Hepatocyte (in vitro differentiated cells): ENCODE measurements at regions not wholly inside any gene's neighbourhood (a gene's known extent, or its start where the extent isn't known, plus 50 kb on each side); places are given as distances from the start of the nearest gene placed in this dataset.

Source experiments
- DNase-seq: peaks from one replicate; pipeline ENCODE4 v3.0.0-alpha.2; 2016; ENCODE audit warnings: low spot score
- H2AFZ ChIP-seq: fragments of 200-600 bp; sonication (generic); 2 replicates; pipeline ENCODE4 v1.6.0; 2016; ENCODE audit warnings: antibody characterized with exemption, mild to moderate bottlenecking
- H3K27ac ChIP-seq: fragments of 200-600 bp; sonication (generic); 2 replicates; pipeline ENCODE4 v1.5.1; 2016; ENCODE audit warnings: mild to moderate bottlenecking
- H3K27me3 ChIP-seq: fragments of 200-600 bp; sonication (generic); 2 replicates; pipeline ENCODE4 v1.6.1; 2016
- H3K36me3 ChIP-seq: fragments of 200-600 bp; sonication (generic); replicated peaks from 2 replicates; pipeline ENCODE4 v1.5.1; 2016; ENCODE audit warnings: low read depth; ENCODE audit not compliant: insufficient read depth
- H3K4me1 ChIP-seq: fragments of 200-600 bp; sonication (generic); 2 replicates; pipeline ENCODE4 v1.5.1; 2016; ENCODE audit warnings: mild to moderate bottlenecking, moderate library complexity; ENCODE audit not compliant: insufficient read depth
- H3K4me2 ChIP-seq: fragments of 200-600 bp; sonication (generic); 2 replicates; pipeline ENCODE4 v1.6.0; 2016
- H3K4me3 ChIP-seq: fragments of 200-600 bp; sonication (generic); 2 replicates; pipeline ENCODE4 v1.5.1; 2016; ENCODE audit warnings: mild to moderate bottlenecking
- H3K79me2 ChIP-seq: fragments of 200-600 bp; sonication (generic); 2 replicates; pipeline ENCODE4 v1.6.0; 2017; ENCODE audit warnings: mild to moderate bottlenecking
- H3K9me2 ChIP-seq: fragments of 200-600 bp; sonication (generic); replicated peaks from 2 replicates; pipeline ENCODE4 v1.6.0; 2017; ENCODE audit warnings: mild to moderate bottlenecking; ENCODE audit not compliant: insufficient read depth
- H3K9me3 ChIP-seq: fragments of 200-600 bp; sonication (generic); 2 replicates; pipeline ENCODE4 v1.5.1; 2016; ENCODE audit warnings: low read depth, mild to moderate bottlenecking
- H4K20me1 ChIP-seq: fragments of 200-600 bp; sonication (generic); 2 replicates; pipeline ENCODE4 v1.6.0; 2016; ENCODE audit warnings: mild to moderate bottlenecking; ENCODE audit not compliant: insufficient read depth, poor library complexity, severe bottlenecking
- CTCF ChIP-seq: fragments of 200-600 bp; sonication (generic); IDR thresholded peaks from 2 replicates; pipeline ENCODE4 v1.5.1; 2016; ENCODE audit warnings: antibody characterized with exemption, mild to moderate bottlenecking; ENCODE audit not compliant: poor library complexity
- EZH2 ChIP-seq: fragments of 200-600 bp; sonication (generic); IDR thresholded peaks from 2 replicates; pipeline ENCODE4 v1.6.1; 2016; ENCODE audit warnings: antibody characterized with exemption, mild to moderate bottlenecking, borderline replicate concordance
- EZH2phosphoT487 ChIP-seq: fragments of 200-600 bp; sonication (generic); IDR thresholded peaks from one replicate; pipeline ENCODE4 v1.6.1; 2018; ENCODE audit warnings: antibody characterized with exemption, mild to moderate bottlenecking, low read depth, moderate library complexity; ENCODE audit not compliant: unreplicated experiment, severe bottlenecking
- WGBS: methylation state at CpG from one replicate; pipeline ENCODE4 v1.1.6; 2016; ENCODE audit warnings: low lambda C conversion rate; ENCODE audit errors: missing lambda C conversion rate; 5-methylcytosine and 5-hydroxymethylcytosine counted together

- no peak for TF ChIP-seq CTCF
- no peak for TF ChIP-seq EZH2
- no peak for TF ChIP-seq EZH2phosphoT487
- no peak overlapping the region for H3K27ac ChIP-seq
- no peak overlapping the region for H2AFZ ChIP-seq
Measured at GRCh38 chr5:145105384-145105783, 729.8 kb downstream of the PRELID2 start.

GRCh38 chr5:145104106-145104505, 731.0 kb downstream of the PRELID2 start:
- Histone ChIP-seq H3K4me1 (no peaks in the 10 kb centered on the region), H2AFZ (no peak overlapping the region), H4K20me1 (no peaks in the 10 kb centered on the region), H3K9me3 (no peaks in the 10 kb centered on the region), H3K27me3 (no peaks in the 10 kb centered on the region), H3K4me2 (no peak overlapping the region), H3K36me3 (no peaks in the 10 kb centered on the region), H3K9me2 (no peaks in the 10 kb centered on the region), H3K79me2 (no peaks in the 10 kb centered on the region), H3K4me3 (no peak overlapping the region), H3K27ac (no peak overlapping the region)
- TF ChIP-seq CTCF = no peak
- DNase-seq = no peak

More at GRCh38 chr5:145105384-145105783, 729.8 kb downstream of the PRELID2 start:
- Histone ChIP-seq H3K27me3 (no peaks in the 10 kb centered on the region), H3K4me1 (no peaks in the 10 kb centered on the region), H3K36me3 (no peaks in the 10 kb centered on the region), H3K9me2 (no peaks in the 10 kb centered on the region), H3K9me3 (no peaks in the 10 kb centered on the region), H4K20me1 (no peaks in the 10 kb centered on the region), H3K4me3 (no peak overlapping the region), H3K4me2 (no peak overlapping the region), H3K79me2 (no peaks in the 10 kb centered on the region)
- WGBS = 95% methylated on average over 3 of the region's 3 CpGs
- no peak for DNase-seq

GRCh38 chr5:145101246-145101645, 733.9 kb downstream of the PRELID2 start:
- H3K4me1 ChIP-seq = no peaks in the 10 kb centered on the region
- no peaks in the 10 kb centered on the region for H4K20me1 ChIP-seq
- no peaks in the 10 kb centered on the region for H3K27me3 ChIP-seq
- no peaks in the 10 kb centered on the region for H3K79me2 ChIP-seq
- no peaks in the 10 kb centered on the region for H3K36me3 ChIP-seq
- no peaks in the 10 kb centered on the region for H3K9me2 ChIP-seq
- no peaks in the 10 kb centered on the region for H3K9me3 ChIP-seq
- peak; percentile 6 for DNase-seq
- no peak overlapping the region for H3K4me2 ChIP-seq
- TF ChIP-seq EZH2 = no peak
- peak; percentile 36 for TF ChIP-seq CTCF
- TF ChIP-seq EZH2phosphoT487 = no peak
- H3K4me3 ChIP-seq = no peak overlapping the region
- WGBS = 82% methylated on average over 3 of the region's 3 CpGs
- no peak overlapping the region for H3K27ac ChIP-seq
- H2AFZ ChIP-seq = no peak overlapping the region

- 96% methylated on average over 1 of the region's 1 CpG for WGBS
Measured at GRCh38 chr5:145090115-145090514, 745.0 kb downstream of the PRELID2 start.

More at GRCh38 chr5:145090115-145090514, 745.0 kb downstream of the PRELID2 start:
- no peaks in the 10 kb centered on the region for H3K4me1 ChIP-seq
- no peaks in the 10 kb centered on the region for H3K9me2 ChIP-seq
- H3K36me3 ChIP-seq = no peaks in the 10 kb centered on the region
- H3K9me3 ChIP-seq = no peaks in the 10 kb centered on the region
- H3K79me2 ChIP-seq = no peaks in the 10 kb centered on the region
- no peak overlapping the region for H3K4me2 ChIP-seq
- no peaks in the 10 kb centered on the region for H3K27me3 ChIP-seq
- no peak for DNase-seq
- no peak overlapping the region for H3K4me3 ChIP-seq
- TF ChIP-seq EZH2 (no peak), CTCF (no peak), EZH2phosphoT487 (no peak)
- no peaks in the 10 kb centered on the region for H4K20me1 ChIP-seq
- H3K27ac ChIP-seq = no peak overlapping the region
- no peak overlapping the region for H2AFZ ChIP-seq
